ENCODE measurements at regions not wholly inside any gene's neighbourhood (a gene's known extent, or its start where the extent isn't known, plus 50 kb on each side); places are given as distances from the start of the nearest gene placed in this dataset.

- TF ChIP-seq, protein P1, sequence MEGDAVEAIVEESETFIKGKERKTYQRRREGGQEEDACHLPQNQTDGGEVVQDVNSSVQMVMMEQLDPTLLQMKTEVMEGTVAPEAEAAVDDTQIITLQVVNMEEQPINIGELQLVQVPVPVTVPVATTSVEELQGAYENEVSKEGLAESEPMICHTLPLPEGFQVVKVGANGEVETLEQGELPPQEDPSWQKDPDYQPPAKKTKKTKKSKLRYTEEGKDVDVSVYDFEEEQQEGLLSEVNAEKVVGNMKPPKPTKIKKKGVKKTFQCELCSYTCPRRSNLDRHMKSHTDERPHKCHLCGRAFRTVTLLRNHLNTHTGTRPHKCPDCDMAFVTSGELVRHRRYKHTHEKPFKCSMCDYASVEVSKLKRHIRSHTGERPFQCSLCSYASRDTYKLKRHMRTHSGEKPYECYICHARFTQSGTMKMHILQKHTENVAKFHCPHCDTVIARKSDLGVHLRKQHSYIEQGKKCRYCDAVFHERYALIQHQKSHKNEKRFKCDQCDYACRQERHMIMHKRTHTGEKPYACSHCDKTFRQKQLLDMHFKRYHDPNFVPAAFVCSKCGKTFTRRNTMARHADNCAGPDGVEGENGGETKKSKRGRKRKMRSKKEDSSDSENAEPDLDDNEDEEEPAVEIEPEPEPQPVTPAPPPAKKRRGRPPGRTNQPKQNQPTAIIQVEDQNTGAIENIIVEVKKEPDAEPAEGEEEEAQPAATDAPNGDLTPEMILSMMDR (IDR thresholded peaks at IDR 0.05): no peak
- TF ChIP-seq, protein P2, sequence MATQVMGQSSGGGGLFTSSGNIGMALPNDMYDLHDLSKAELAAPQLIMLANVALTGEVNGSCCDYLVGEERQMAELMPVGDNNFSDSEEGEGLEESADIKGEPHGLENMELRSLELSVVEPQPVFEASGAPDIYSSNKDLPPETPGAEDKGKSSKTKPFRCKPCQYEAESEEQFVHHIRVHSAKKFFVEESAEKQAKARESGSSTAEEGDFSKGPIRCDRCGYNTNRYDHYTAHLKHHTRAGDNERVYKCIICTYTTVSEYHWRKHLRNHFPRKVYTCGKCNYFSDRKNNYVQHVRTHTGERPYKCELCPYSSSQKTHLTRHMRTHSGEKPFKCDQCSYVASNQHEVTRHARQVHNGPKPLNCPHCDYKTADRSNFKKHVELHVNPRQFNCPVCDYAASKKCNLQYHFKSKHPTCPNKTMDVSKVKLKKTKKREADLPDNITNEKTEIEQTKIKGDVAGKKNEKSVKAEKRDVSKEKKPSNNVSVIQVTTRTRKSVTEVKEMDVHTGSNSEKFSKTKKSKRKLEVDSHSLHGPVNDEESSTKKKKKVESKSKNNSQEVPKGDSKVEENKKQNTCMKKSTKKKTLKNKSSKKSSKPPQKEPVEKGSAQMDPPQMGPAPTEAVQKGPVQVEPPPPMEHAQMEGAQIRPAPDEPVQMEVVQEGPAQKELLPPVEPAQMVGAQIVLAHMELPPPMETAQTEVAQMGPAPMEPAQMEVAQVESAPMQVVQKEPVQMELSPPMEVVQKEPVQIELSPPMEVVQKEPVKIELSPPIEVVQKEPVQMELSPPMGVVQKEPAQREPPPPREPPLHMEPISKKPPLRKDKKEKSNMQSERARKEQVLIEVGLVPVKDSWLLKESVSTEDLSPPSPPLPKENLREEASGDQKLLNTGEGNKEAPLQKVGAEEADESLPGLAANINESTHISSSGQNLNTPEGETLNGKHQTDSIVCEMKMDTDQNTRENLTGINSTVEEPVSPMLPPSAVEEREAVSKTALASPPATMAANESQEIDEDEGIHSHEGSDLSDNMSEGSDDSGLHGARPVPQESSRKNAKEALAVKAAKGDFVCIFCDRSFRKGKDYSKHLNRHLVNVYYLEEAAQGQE (IDR thresholded peaks at IDR 0.05; ENCODE audit: insufficient read depth in 1 of 2, low read depth in 2 of 2, low read length in 1 of 2): no peak
Measured at GRCh38 chr7:121744877-121745276, 128.1 kb upstream of the PTPRZ1 start.
